Upper lobe of right lung (tissue), 1 donor: ENCODE measurements at regions not wholly inside any gene's neighbourhood (a gene's known extent, or its start where the extent isn't known, plus 50 kb on each side); places are given as distances from the start of the nearest gene placed in this dataset.
A peak's percentile ranks its signal among the peaks of the same experiment; 100 is the strongest.
"Not testable (repeated sequence)": the region's sequence is repeated elsewhere in the genome, so short reads cannot be mapped to it uniquely, and the experiment has no call there.

Source experiments
- ATAC-seq: fragments of 200-7000 bp; cut with Tn5 transposase; one replicate; pipeline ENCODE4 v1.9.1; 2020; ENCODE audit warnings: mild to moderate bottlenecking, moderate library complexity
- DNase-seq: peaks from one replicate; pipeline ENCODE4 v3.0.0-alpha.2; 2020
- H3K27ac ChIP-seq: fragments of 200-600 bp; one replicate; pipeline ENCODE4 v1.8.0; 2022
- H3K27me3 ChIP-seq: fragments of 200-600 bp; one replicate; pipeline ENCODE4 v1.8.0; 2022; ENCODE audit warnings: mild to moderate bottlenecking
- H3K36me3 ChIP-seq: fragments of 200-600 bp; one replicate; pipeline ENCODE4 v1.8.0; 2022
- H3K4me1 ChIP-seq: fragments of 200-600 bp; one replicate; pipeline ENCODE4 v1.8.0; 2022
- H3K4me3 ChIP-seq: fragments of 200-600 bp; one replicate; pipeline ENCODE4 v1.8.0; 2022; ENCODE audit warnings: mild to moderate bottlenecking
- H3K9me3 ChIP-seq: fragments of 200-600 bp; one replicate; pipeline ENCODE4 v1.8.0; 2022
- intact Hi-C: fragments of 100-400 bp; cut with DNase I; formaldehyde crosslinking; loops from one replicate; pipeline ENCODE4 v1.11.0; 2022
- TF ChIP-seq, protein P1 (sequence below): fragments of 200-600 bp; IDR thresholded peaks from one replicate; pipeline ENCODE4 v1.8.0; 2022; ENCODE audit warnings: antibody characterized with exemption
- donor health status: DM: no; HTN: yes; CAD: no; lungs with severe emphysema.

DNA sequence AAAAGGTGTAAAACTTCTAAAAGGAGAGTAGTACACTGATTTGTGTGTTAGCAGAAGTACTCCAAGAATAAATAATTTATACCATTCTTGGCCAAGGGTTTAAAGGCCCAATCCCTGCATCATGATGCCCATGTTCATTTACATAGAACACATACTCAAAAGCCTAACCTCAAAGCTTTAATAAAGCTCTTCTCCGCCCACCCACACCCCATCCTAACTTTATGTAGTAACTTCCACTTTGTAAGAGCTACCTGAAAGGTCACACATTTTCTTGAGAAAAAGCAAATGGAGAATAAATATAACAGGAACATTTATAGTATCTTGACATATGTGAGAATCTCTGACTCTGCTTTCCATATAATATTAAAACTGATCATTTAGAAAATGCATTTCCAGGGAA is 148.8 kb upstream of the FREM1 start:
- H3K27ac ChIP-seq = no peak overlapping the region
- ATAC-seq (no peak), DNase-seq (no peak)
- intact Hi-C loops = no loop called here
- H3K4me1 ChIP-seq = no peaks in the 10 kb centered on the region
- no peaks in the 10 kb centered on the region for H3K36me3 ChIP-seq
- no peaks in the 10 kb centered on the region for H3K9me3 ChIP-seq
- H3K4me3 ChIP-seq = no peak overlapping the region
- H3K27me3 ChIP-seq = no peaks in the 10 kb centered on the region
- TF ChIP-seq, protein P1, sequence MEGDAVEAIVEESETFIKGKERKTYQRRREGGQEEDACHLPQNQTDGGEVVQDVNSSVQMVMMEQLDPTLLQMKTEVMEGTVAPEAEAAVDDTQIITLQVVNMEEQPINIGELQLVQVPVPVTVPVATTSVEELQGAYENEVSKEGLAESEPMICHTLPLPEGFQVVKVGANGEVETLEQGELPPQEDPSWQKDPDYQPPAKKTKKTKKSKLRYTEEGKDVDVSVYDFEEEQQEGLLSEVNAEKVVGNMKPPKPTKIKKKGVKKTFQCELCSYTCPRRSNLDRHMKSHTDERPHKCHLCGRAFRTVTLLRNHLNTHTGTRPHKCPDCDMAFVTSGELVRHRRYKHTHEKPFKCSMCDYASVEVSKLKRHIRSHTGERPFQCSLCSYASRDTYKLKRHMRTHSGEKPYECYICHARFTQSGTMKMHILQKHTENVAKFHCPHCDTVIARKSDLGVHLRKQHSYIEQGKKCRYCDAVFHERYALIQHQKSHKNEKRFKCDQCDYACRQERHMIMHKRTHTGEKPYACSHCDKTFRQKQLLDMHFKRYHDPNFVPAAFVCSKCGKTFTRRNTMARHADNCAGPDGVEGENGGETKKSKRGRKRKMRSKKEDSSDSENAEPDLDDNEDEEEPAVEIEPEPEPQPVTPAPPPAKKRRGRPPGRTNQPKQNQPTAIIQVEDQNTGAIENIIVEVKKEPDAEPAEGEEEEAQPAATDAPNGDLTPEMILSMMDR = no peak

- DNase-seq = no peak
- H3K36me3 ChIP-seq = no peaks in the 10 kb centered on the region
- TF ChIP-seq, protein P1 = no peak
- no peaks in the 10 kb centered on the region for H3K4me1 ChIP-seq
- intact Hi-C loops = no loop called here
- no peaks in the 10 kb centered on the region for H3K27me3 ChIP-seq
- H3K4me3 ChIP-seq = no peak overlapping the region
- no peak for ATAC-seq
- no peaks in the 10 kb centered on the region for H3K9me3 ChIP-seq
- H3K27ac ChIP-seq = no peak overlapping the region
Measured at GRCh38 chr9:15058236-15058635, 148.0 kb upstream of the FREM1 start.

DNA sequence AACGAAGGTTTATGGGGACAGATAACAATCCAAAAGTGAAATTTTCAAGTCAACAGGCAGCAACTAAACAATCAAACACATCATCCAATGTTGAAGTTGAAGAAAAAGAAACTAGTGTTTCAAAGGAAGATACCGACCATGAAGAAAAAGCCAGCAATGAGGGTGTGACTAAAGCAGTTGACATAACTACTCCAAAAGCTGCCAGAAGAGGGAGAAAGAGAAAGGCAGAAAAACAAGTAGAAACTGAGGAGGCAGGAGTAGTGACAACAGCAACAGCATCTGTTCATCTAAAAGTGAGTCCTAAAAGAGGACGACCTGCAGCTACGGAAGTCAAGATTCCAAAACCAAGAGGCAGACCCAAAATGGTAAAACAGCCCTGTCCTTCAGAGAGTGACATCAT is 145.1 kb upstream of the FREM1 start:
- H3K27me3 ChIP-seq, H3K9me3 ChIP-seq, H3K4me1 ChIP-seq, H3K4me3 ChIP-seq, intact Hi-C loops, DNase-seq, H3K36me3 ChIP-seq, ATAC-seq, H3K27ac ChIP-seq: not testable (repeated sequence)
- TF ChIP-seq, protein P1 = peak; percentile 22

DNA sequence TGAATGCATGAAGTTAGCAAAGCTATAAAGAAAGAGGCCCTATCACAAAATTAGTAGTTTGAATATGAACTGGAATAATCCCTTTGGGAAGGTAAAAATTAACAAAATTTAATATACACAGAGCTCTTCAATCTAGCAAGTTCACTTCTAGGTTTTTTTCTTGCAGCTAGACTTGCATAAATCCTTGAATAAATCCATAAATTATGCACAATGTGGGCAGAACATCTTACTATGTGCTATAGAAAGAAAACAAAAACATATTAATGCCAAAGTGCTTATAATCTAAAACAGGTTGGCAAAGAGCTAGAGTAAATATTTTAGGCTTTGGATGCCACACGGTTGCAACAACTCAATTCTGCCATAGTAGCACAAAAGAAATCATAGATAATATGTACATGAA is 138.5 kb upstream of the FREM1 start:
- intact Hi-C loops = no loop called here
- no peak overlapping the region for H3K27ac ChIP-seq
- DNase-seq = no peak
- H3K27me3 ChIP-seq = no peaks in the 10 kb centered on the region
- no peaks in the 10 kb centered on the region for H3K4me1 ChIP-seq
- H3K4me3 ChIP-seq = no peak overlapping the region
- H3K36me3 ChIP-seq = no peaks in the 10 kb centered on the region
- TF ChIP-seq, protein P1 = no peak
- H3K9me3 ChIP-seq = no peaks in the 10 kb centered on the region
- ATAC-seq = no peak

DNA sequence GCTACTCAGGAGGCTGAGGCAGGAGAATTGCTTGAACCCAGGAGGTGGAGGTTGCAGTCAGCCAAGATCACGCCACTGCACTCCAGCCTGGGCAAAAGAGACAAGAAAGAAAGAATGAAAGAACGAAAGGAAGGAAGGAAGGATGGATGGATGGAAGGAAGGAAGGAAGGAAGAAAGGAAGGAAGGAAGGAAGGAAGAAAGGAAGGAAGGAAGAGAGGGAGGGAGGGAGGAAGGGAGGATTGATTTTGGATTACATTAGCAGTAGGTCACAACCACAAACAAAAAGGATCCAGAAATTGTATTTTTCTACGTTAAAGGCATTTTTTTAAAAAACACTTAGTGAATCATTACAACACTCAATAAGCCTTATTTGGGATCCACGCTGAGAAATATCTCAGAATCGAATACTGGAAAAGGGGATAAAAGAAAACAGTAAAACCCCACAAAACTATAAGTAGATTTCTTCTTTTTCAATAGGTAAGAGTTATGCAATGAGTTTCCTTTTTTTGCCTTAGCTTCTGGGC is 136.9 kb upstream of the FREM1 start:
- intact Hi-C loops = no loop called here
- DNase-seq = no peak

More for the DNA sequence above, 136.9 kb upstream of the FREM1 start:
- TF ChIP-seq, protein P1 = no peak
- ATAC-seq = no peak
- H3K4me3 ChIP-seq = no peak overlapping the region
- no peaks in the 10 kb centered on the region for H3K36me3 ChIP-seq
- no peaks in the 10 kb centered on the region for H3K27me3 ChIP-seq
- H3K9me3 ChIP-seq = no peaks in the 10 kb centered on the region
- H3K27ac ChIP-seq = no peak overlapping the region
- no peaks in the 10 kb centered on the region for H3K4me1 ChIP-seq
